SW480 (cell line): ENCODE measurements at regions not wholly inside any gene's neighbourhood (a gene's known extent, or its start where the extent isn't known, plus 50 kb on each side); places are given as distances from the start of the nearest gene placed in this dataset.

ENCODE experiments used
- DNase-seq: peaks from one replicate; pipeline ENCODE4 v3.0.0-alpha.2; 2016; ENCODE audit warnings: low spot score

DNA sequence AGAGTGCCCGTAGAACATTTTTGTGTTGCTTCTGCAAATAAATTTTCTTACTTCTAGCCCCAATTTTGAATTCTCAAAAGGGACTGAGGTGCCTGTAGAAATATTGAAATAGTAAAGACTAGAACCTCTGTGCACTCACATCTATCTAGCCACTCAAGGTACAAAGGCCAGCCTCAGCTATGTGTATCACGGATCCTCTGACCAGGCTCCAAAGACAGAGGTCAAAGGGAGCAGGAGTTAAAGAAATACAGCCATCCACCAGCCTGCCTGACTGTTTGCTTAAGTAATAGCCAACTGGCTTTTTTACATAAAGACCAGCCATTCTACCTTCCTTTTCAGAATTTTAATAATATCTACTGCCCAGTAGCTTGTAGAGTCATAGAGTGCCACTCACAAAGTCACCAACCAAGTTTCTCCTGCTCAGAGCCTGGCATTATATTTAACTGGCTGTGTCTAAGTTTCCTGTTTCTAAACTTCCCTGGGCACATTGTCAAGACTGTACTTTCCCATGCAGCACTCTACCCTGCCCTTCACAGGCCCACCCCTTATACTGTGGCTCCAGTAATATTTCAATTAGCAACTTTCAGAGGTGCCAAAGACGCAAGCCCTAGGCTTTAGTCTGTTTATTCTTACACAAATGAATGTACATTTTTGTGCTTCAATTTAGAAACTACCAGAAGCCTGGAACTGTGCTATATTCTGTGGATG is 338.3 kb upstream of the NT5C1B start:
- no peak for DNase-seq

DNA sequence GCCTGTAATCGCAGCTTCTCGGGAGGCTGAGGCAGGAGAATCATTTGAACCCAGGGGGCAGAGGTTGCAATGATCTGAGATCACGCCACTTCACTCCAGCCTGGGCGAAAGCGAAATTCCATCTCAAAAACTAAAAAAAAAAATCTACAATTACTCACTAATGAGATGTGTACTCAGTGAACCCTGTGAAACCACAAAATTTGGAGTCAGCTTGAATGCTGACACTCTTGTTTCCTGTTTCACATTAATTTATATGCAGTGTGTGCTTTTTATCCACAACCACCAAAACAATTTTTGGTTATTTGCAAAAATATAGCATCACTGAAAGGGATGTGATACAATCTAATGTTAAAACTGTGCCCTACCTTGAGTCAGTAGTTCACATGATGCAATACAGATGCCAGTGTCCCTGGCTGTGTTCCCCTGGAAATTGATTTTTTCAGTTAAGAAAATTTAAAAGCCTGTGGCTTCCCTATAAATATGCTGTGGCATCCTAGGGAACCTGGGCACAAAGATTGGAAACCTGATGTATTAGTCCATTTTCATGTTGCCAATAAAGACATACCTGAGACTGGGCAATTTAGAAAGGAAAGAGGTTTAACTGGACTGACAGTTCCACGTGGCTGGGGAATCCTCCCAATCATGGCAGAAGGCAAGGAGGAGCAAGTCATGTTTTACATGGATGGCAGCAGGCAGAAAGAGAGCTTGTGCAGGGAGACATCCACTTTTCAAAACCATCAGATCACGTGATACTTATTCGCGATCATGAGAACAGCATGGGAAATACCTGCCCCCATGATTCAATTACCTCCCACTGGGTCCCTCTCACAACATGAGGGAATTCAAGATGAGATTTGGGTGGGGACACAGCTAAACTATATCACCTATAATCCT is 337.5 kb upstream of the NT5C1B start:
- no peak for DNase-seq

DNA sequence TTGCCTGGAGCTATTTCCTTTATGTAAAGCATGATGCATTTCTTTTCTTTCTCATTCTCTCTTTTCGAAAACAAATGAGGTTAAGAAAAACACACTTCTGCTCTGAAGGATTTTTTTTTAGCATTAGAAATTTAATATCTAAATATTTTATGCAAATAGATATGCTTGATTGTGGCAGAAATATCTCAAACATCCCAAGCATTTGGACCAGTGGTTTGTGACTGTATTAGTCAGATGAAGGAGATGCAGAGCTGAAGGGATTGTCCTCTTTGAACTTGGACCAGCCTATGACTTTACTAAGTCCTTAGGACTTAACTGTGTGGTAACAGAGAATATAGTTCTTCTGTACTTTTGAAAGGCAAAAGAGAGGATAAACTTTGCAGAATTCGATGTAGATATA is 335.9 kb upstream of the NT5C1B start:
- DNase-seq: peak; percentile 42

DNA sequence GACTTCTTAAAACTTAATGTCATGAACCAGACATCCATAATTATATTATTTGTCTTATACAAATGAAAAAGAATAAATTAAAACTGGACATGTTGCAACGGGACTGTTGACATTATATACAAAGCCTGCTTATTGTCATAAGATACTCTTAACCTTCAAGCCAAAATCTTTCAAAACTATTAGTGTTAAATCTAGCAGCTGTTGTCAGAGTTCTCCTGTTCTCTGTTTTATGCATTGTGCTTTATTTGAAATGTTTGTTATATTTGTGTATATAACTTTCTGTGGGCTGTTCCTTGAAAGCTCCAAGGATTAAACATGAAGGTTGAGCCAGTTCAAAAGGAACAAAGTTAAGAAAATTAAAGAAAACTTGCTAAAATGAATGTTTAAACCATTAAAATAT is 335.5 kb upstream of the NT5C1B start:
- no peak for DNase-seq

DNA sequence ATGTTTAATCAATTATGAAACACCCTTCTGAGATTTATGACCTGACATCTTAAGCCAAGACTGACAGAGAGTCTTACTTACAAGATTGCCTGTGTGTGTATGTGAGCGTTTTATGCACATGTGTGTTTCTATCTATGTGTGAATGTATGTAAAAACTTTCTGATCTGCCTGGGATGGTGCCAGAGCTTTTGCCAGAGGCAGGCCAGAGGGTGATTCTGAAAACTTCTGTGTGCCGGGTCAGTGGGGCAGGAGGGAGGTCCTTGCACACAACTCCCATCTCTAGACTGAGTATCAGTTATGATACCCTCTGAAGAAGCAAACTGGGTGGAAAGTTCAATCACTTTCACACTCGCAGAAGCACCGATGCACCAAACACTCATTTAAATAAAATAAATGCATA is 335.0 kb upstream of the NT5C1B start:
- no peak for DNase-seq

DNA sequence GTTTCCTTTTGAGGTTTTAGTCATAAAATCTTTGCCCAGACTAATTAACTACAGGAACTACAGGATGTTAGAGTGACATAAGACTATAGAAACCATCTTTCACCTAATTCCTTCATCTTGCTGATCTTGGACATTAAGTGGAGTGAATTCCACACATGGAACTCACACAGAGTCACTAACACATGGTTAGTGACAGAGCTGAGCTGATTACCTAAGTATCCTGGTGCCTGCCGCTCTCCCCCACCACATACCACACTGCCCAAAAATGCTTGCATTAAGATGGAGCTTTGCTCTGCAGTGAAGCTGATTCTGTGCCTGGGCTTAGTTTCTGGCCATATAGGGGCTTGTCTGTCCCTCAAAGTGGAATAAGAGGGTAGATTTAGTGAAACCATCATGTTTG is 332.9 kb upstream of the NT5C1B start:
- no peak for DNase-seq

DNA sequence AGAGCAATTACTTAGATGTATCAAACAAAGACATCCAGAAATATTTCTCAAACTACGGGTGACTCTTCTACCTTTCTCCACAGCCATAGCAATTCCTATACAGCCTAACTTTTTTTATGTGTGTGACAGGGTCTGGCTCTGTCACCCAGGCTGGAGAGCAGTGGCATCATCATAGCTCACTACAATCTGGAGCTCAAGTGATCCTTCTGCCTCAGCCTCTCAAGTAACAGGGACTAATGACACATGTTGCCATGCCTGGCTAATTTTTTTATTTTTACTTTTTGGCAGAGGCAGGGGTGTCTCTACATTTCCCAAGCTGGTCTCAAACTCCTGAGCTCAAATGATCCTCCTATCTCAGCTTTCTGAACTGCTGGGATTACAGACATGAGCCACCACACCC is 328.9 kb upstream of the NT5C1B start:
- no peak for DNase-seq

DNA sequence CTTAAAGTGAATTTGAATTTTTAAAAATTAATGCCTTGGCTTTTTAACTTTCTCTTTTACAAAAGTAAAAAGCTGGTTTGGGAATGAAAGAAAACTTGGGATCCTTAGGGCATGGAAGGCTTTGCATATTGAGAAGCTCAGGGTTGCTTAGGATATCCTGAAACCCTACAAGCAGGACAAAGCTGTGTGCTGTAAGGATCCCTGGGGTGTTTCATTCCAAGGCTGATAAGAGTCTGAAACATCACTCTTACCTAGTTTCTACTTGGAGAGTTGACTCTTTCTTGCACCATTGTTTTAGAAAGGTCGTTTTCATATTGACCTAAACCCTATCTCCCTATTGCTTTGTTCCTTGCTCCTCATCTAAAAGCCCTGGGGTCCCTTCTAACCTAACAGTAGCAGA is 325.9 kb upstream of the NT5C1B start:
- no peak for DNase-seq

DNA sequence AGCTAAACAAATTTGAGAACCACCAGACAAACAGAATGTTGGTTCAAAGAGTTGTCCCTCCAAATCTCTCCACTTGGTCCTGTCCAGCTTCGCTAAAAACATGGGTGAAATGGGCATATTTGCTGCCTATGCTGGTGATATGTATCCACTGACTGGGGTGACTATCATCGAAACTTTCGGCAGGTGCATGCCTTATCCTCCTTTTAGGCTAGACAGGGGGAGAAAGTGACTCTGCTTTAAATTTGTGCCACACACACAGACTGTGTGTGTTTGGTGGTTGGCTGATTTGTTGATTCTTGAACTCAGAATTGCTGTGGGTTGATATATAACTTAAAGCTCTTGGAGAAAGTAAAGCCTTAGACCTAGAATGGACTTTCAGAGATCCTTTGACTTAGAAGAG is 324.1 kb upstream of the NT5C1B start:
- DNase-seq: no peak

DNA sequence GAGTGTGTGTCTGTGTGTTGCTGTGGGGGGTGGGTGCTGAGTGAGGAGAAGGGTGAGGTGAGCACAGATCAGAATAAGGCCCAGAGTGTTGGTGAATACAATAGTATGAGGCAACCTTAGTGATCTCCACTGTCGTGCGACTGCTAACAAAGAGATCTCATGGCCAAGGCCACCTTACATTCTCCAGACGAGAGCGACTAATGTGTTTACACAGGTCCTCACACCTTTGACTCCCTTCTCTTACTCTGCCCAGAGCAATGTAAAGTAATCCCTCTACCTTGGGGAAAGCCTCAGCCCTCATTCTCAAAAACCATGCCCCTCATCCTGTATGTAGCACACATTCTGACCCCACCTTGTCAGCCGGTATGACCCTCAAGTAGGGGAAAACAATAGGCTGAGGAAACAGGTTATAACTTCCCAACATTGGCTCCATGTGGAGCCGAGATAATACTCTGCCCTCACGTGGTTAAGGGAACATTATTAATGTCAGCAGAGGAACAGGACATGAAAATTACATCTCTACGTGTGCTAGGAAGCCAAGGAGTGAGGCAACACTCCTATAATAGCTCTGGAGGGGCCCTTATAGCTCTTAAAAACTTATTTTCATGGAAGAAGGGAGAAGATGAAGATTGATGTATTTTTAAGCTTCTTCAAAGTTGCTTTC is 323.0 kb upstream of the NT5C1B start:
- no peak for DNase-seq

DNA sequence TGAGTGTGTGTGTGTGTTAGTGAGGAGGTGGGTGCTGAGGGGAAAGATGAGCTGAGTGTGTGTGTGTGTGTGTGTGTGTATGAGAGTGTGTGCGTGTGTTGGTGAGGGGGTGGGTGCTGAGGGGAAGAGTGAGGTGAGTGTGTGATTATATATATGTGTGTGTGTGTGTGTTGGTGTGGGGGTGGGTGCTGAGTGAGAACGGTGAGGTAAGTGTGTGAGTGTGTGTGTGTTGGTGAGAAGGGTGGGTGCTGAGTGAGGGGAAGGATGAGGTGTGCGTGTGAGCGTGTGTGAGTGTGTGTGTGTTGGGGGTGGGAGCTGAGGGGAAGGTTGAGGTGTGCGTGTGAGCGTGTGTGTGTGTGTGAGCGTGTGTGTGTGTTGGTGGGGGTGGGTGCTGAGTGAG is 322.0 kb upstream of the NT5C1B start:
- no peak for DNase-seq

DNA sequence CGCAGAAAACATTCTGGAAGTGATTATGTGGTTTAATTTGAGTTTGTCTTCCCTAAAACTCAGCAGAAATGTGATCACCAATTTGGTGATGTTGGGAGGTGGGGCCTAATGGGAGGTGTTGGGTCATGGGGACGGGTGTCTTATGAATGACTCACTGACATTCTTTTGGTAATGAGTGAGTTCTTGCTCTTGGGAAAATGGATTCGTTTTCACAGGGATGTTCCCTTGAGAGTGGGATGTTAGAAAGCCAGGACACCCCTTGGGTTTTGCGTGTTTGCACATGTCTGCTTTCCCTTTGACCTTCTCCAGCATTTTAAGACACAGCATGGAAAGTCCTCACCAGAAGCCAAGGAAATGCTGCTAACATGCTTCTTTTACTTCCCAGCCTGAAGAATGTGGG is 321.5 kb upstream of the NT5C1B start:
- DNase-seq: peak; percentile 37

DNA sequence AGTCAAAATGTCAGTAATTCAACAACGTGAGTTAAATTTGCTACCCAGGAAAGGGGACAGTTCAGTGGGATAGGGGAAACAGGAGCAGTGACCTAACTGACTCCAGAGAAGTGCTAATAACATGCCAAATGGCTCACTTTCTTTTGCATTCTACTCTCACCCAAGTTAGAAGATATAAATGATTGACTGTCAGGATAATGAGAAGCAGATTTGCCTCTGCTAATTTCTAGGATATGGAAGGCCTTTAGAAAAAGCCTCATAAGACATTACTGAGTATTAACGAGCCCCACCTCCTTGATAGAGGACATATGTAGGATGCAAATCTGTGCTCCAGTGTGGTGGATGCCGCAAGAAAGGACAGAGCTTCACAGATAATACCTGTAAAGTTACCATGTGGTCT is 318.6 kb upstream of the NT5C1B start:
- DNase-seq: no peak

DNA sequence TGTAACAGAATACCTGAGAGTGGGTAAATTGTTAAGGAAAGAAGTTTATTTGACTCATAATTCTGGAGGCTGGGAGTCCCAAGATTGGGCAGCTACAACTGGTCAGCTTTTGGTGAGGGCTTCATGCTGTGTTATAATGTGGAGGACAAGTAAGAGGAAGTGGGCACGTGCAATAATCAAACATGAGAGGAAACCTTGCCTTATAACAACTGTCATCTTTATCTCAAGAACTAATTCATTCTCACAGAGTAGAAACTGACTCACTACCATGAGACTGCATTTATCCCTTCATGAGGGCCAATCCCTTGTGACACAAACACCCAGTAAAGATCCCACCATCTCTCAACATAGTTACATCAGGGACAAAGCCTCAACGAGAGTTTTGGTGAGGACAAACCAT is 318.1 kb upstream of the NT5C1B start:
- DNase-seq: no peak

DNA sequence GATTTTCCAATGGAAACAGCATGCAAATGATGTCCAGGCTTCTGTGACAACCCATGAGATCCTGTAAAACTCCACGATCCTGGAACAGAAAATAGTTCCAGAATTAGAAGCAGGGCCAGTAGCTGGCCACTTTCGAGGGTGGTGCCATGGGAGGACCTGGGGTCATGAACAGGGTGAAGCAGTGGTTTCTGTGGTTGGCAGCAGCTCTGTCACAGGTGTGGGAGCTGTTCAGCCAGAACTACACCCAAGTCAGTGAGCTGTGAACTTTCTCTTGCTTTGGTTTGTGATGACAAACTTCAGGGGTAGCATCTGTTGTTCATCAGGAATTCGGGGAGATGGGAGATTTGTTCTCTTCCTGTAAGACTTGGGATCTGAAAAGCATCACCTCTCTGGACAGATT is 314.4 kb upstream of the NT5C1B start:
- DNase-seq: peak; percentile 53

DNA sequence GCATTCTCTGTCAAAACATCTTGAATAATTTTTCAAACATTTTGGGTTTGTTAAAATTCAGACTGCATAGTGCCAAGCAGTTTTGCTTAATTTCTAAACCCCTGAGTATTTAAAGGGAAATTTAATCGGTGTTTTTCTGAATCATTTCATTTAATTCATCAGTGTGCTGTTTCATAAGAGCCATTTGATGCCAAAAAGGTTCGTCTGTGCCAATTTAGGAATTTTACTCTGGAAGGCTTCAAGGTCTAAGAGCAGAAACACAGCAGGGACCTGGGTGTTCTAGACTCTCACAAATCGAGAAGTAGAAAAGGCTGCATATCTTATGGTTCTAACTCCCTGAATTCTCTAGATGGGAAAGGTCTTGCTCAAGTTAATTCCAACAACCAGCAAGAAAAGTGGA is 311.9 kb upstream of the NT5C1B start:
- DNase-seq: no peak

DNA sequence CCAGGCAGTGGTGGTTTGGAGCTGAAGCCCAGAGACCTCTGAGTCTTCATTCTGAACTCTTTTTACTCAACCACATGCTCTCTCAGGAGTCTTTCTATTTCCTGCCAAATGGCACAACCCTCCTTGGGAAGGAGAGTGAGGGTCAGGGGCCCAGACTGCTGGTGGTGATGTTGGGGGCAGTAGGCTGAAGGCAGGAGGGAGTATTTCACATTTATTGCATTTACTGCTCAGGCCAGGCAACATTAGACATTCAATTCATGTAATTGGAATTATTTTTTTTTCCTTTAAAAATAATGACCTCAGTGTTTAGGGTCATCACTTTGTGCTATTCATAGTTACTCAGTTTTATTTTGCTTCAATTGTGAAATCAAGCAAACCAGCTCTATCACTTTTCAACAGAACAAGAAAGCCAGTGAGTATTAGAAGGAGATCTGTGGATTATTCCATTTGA is 311.3 kb upstream of the NT5C1B start:
- DNase-seq: no peak

DNA sequence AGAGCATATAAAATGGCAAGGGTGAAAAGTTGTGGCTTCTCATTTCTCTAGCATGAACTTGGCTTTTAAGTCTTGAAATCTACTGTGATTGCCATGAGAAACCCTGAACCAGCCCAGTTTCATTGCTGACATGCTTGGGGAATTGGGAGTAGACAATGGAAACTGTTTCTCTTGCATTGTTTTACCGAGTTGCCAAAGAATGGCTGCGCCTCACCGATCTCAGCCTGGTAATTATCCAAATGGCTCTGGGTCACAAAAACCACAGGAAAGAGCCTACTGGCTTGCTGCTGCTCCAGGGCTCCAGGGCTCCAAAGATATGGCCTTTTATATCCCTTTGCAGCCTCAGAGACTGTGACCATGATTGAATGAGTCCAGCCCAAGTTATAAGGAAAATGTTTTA is 310.4 kb upstream of the NT5C1B start:
- DNase-seq: no peak

DNA sequence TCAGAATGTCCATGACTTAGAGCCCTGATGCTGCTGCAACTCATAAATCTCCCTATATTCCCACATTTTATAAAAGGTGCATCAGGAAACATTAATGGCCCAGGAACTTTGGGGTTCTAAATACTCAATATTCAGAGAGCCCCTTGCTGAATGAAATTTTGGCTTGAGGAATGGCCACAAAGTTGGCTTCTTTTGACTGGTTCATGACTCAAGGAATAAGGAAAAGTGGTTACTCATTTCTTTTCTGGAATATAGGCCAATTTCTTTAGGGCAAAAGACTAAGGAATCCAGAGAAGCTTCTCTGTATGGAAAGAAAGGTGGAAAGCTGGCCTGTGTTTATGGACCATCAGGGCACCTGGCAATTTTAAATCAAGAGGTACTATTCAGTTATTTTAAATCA is 308.9 kb upstream of the NT5C1B start:
- DNase-seq: no peak

DNA sequence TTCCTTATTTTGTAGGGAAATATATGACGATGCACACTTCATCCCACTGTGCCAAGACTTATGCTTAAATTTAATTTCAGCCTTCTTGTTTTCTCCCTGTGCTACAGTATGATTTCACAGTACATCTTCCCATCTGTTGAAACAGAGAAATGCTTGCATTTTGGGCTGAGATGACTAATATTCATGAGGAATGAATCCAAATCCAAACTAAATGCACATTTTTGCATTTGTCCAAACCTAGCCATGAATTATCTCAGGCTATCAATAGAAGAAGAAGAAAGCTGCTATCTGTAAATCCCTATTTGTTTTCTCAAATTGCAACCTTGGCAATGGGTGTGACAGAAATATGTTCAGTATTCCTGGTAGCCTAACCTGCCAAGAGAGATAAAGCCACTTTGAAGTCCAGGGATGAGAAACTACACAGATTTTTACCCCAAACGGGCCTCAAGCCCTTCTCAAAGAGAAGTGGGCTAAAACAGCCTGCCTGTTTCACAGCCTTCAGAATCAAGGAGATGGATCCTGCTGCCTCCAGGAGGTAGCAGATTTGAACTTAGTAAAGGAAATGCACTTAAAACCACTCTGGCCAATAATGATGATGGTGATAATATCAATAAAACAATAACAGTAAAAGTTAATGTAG is 306.9 kb upstream of the NT5C1B start:
- no peak for DNase-seq

DNA sequence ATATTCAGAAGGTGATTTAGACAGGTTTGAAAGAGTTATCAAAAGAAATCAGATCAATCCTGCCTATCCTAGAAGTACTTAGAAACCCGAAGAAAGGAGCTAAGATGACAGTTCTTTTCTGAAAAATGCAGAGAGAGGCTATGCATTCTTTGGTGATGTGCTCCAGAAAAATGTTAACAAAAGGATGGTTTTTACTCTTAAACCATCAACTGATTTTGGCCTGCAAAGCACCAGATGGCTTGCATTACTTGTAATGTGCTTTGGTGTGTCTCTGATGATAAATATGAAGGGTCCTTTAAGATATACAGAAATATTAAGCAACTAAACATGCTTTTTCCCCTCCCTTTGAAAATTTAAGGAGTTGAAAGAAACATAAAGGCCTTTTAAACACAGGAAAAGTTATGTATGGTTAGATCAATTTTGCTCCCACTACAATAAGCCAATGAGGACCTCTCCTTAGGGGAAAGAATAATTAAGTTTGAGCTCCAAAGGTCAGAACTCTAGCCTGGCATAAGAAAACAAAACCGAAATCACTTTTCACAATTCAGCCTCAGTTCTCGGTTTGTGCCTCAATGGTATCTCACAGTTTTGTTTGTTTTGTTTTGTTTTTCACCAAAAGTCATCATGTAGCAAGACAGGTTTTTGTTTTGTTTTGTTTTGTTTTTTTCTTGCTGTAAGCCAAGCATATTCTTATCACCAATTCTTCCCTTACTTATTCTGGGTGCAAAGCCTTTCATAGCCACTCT is 302.4 kb upstream of the NT5C1B start:
- DNase-seq: no peak
